RWPE1 (cell line): ENCODE measurements at regions not wholly inside any gene's neighbourhood (a gene's known extent, or its start where the extent isn't known, plus 50 kb on each side); places are given as distances from the start of the nearest gene placed in this dataset.
A peak's percentile ranks its signal among the peaks of the same experiment; 100 is the strongest.

Experiments
- CTCF ChIA-PET: fragments of 350-600 bp; sonication (Branson Sonifier 250); formaldehyde crosslinking; extraction: SDS; loops from one replicate; lab custom pipeline; 2021; lab: Yijun Ruan, JAX
- POLR2A ChIA-PET: fragments of 400-600 bp; formaldehyde crosslinking; extraction: SDS; loops from one replicate; lab custom pipeline; 2020; ENCODE audit warnings: antibody characterized with exemption; ENCODE audit not compliant: low non-redundant PET; lab: Yijun Ruan, JAX
- DNase-seq: peaks from one replicate; pipeline ENCODE4 v3.0.0; 2012; ENCODE audit warnings: low spot score
- H3K27ac ChIP-seq: fragments of 450-650 bp; 2 replicates; pipeline ENCODE4 v1.5.1; 2017
- CTCF ChIP-seq: fragments of 450-650 bp; conservative IDR thresholded peaks from 2 replicates; pipeline ENCODE4 v1.5.1; 2017; ENCODE audit warnings: low read depth, mild to moderate bottlenecking

DNA sequence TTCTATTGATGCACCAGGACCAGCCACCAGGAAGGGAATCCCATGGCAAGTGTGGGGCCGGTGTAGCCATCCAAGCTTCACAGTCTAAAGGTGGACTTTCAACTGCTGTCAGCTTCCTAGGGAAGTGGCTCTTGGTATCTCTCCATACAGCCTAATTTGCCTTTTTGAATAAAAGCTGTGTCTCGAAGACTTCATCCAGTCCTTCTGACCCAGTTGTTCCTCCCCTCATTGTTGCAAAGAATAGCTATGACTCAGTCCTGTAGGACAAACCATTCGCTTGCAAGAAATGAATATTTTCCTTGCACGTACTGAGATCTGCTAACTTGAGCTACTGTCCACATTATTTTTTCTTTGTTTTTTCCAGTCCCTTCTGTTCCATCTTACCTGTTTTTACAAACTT is 145.1 kb upstream of the CTSO start:
- no peak overlapping the region for H3K27ac ChIP-seq
- no peak for TF ChIP-seq CTCF
- ChIA-PET CTCF (no interaction called here), POLR2A (no interaction called here)
- no peak for DNase-seq

- DNase-seq, result no peak
- POLR2A ChIA-PET, result no interaction called here
- H3K27ac ChIP-seq, result no peak overlapping the region
- no peak for TF ChIP-seq CTCF
- CTCF ChIA-PET, result interaction anchor here (0.7 kb wide), 1 partner anchor 28 kb away, joined by 6 read pairs; no protein-coding TSS in a partner anchor
Measured at GRCh38 chr4:156085100-156085499, 131.4 kb upstream of the CTSO start.

- no peak overlapping the region for H3K27ac ChIP-seq
- TF ChIP-seq CTCF, result no peak
- CTCF ChIA-PET, result no interaction called here
- no peak for DNase-seq
- POLR2A ChIA-PET, result no interaction called here
Measured at GRCh38 chr4:156084373-156084772, 130.7 kb upstream of the CTSO start.

DNA sequence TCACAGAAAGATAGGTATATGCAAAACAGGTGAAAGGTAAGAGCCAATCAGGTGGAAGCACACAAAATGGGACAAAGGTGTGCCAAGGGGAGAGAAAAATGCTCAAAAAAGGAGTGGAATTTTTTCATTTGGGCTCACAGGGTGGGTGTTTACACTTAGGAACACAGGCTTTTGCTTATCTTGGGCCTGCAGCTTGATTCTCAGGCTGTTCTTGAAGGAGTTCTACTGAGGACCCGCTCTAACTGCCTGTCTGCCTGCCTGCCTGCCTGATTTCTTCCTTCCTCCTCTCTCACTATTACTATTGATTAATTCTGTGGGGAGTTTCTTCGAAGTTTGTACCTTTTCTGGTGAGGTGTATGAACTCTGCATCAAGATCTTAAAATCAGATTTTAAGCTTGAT is 120.3 kb upstream of the CTSO start:
- TF ChIP-seq CTCF, result no peak
- CTCF ChIA-PET, result no interaction called here

DNA sequence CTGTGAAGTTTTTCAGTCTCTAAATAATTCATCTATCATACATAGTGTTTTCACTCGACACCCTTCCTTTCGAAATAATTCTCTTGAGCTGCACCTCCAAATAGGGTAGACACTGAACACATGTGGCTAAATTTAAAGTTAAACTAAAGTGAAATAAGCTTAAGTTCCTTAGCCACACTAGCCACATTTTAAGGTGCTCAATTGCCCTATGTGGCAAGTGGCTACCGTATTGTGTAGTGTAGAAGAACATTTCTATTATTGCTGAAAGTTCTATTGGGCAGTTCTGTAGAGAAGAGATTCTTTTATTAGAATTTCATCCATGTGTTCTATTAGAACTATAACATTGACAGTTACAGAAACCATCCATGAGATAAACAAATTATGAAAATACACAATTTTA is 107.0 kb upstream of the CTSO start:
- no peak for TF ChIP-seq CTCF
- ChIA-PET POLR2A (no interaction called here), CTCF (interaction anchor here (0.6 kb wide), 1 partner anchor 53 kb away, joined by 5 read pairs; no protein-coding TSS in a partner anchor)
- no peak overlapping the region for H3K27ac ChIP-seq
- DNase-seq, result no peak

More for the DNA sequence above, 120.3 kb upstream of the CTSO start:
- no peak overlapping the region for H3K27ac ChIP-seq
- POLR2A ChIA-PET, result no interaction called here
- DNase-seq, result no peak

GRCh38 chr4:156053174-156053573 is 99.5 kb upstream of the CTSO start:
- no peak overlapping the region for H3K27ac ChIP-seq
- ChIA-PET POLR2A (no interaction called here), CTCF (no interaction called here)
- peak; percentile 17 for DNase-seq
- no peak for TF ChIP-seq CTCF

GRCh38 chr4:156052116-156052515 is 98.5 kb upstream of the CTSO start:
- ChIA-PET CTCF (no interaction called here), POLR2A (no interaction called here)
- DNase-seq, result peak; percentile 1
- no peak for TF ChIP-seq CTCF
- H3K27ac ChIP-seq, result no peak overlapping the region
